ENCODE measurements at regions not wholly inside any gene's neighbourhood (a gene's known extent, or its start where the extent isn't known, plus 50 kb on each side); places are given as distances from the start of the nearest gene placed in this dataset.

- no TSS peak for BruUV-seq (replicated peaks)
These were observed 125.7 kb upstream of the TRHDE start for GRCh38 chr12:72146495-72146894.

GRCh38 chr12:72148709-72149108 is 123.5 kb upstream of the TRHDE start:
- ChIA-PET CTCF (ENCODE audit: unreplicated experiment) (no interaction called here), POLR2A (no interaction called here)
- Histone ChIP-seq H4K20me1 (ENCODE audit: insufficient read depth, low read length) (no peaks in the 10 kb centered on the region), H3K4me2 (ENCODE audit: low read length) (no peak overlapping the region), H3K9me2 (ENCODE audit: insufficient read depth, low read length) (no peaks in the 10 kb centered on the region), H2AFZ (ENCODE audit: low read length) (no peak overlapping the region), H3K36me3 (ENCODE audit: insufficient read depth, low read length) (no peaks in the 10 kb centered on the region), H3K27ac (ENCODE audit: low read depth, low read length, poor library complexity, severe bottlenecking) (no peak overlapping the region), H3K9me3 (ENCODE audit: low read length) (no peaks in the 10 kb centered on the region), H3K4me1 (ENCODE audit: insufficient read depth, low read length, poor library complexity, severe bottlenecking) (no peaks in the 10 kb centered on the region), H3K79me2 (ENCODE audit: insufficient read depth, low read depth, low read length) (no peaks in the 10 kb centered on the region), H3K4me3 (ENCODE audit: low read depth, low read length, poor library complexity, severe bottlenecking) (no peak overlapping the region)
- no peak for TF ChIP-seq CTCF (conservative IDR thresholded peaks at IDR 0.05; ENCODE audit: low read length)
- no peak for TF ChIP-seq EZH2phosphoT487 (IDR thresholded peaks at IDR 0.05; ENCODE audit: borderline replicate concordance, low read depth, low read length)
- intact Hi-C loops (cut with micrococcal nuclease; ENCODE audit: unreplicated experiment) = no loop called here
- BruUV-seq (replicated peaks) = no TSS peak
- no peak for DNase-seq (ENCODE audit: low spot score)

More at GRCh38 chr12:72146495-72146894, 125.7 kb upstream of the TRHDE start:
- intact Hi-C loops (cut with micrococcal nuclease; ENCODE audit: unreplicated experiment) = no loop called here
- H2AFZ ChIP-seq (ENCODE audit: low read length) = no peak overlapping the region
- H3K36me3 ChIP-seq (ENCODE audit: insufficient read depth, low read length) = no peaks in the 10 kb centered on the region
- POLR2A ChIA-PET = no interaction called here
- H4K20me1 ChIP-seq (ENCODE audit: insufficient read depth, low read length) = no peaks in the 10 kb centered on the region
- no peaks in the 10 kb centered on the region for H3K4me1 ChIP-seq (ENCODE audit: insufficient read depth, low read length, poor library complexity, severe bottlenecking)
- H3K27ac ChIP-seq (ENCODE audit: low read depth, low read length, poor library complexity, severe bottlenecking) = no peak overlapping the region
- H3K79me2 ChIP-seq (ENCODE audit: insufficient read depth, low read depth, low read length) = no peaks in the 10 kb centered on the region
- H3K9me2 ChIP-seq (ENCODE audit: insufficient read depth, low read length) = no peaks in the 10 kb centered on the region
- CTCF ChIA-PET (ENCODE audit: unreplicated experiment) = no interaction called here
- no peak overlapping the region for H3K4me3 ChIP-seq (ENCODE audit: low read depth, low read length, poor library complexity, severe bottlenecking)
- H3K9me3 ChIP-seq (ENCODE audit: low read length) = no peaks in the 10 kb centered on the region
- no peak for DNase-seq (ENCODE audit: low spot score)
- TF ChIP-seq CTCF (conservative IDR thresholded peaks at IDR 0.05; ENCODE audit: low read length) (no peak), EZH2phosphoT487 (IDR thresholded peaks at IDR 0.05; ENCODE audit: borderline replicate concordance, low read depth, low read length) (no peak)
- H3K4me2 ChIP-seq (ENCODE audit: low read length) = no peak overlapping the region

GRCh38 chr12:72162875-72163274 is 109.3 kb upstream of the TRHDE start:
- CTCF ChIA-PET (ENCODE audit: unreplicated experiment) = no interaction called here
- H3K4me3 ChIP-seq (ENCODE audit: low read depth, low read length, poor library complexity, severe bottlenecking) = no peak overlapping the region
- no peaks in the 10 kb centered on the region for H3K4me1 ChIP-seq (ENCODE audit: insufficient read depth, low read length, poor library complexity, severe bottlenecking)
- no TSS peak for BruUV-seq (replicated peaks)
- no peak for TF ChIP-seq EZH2phosphoT487 (IDR thresholded peaks at IDR 0.05; ENCODE audit: borderline replicate concordance, low read depth, low read length)
- no peak for TF ChIP-seq CTCF (conservative IDR thresholded peaks at IDR 0.05; ENCODE audit: low read length)
- H3K9me2 ChIP-seq (ENCODE audit: insufficient read depth, low read length) = no peaks in the 10 kb centered on the region
- H3K4me2 ChIP-seq (ENCODE audit: low read length) = no peak overlapping the region
- H3K9me3 ChIP-seq (ENCODE audit: low read length) = no peaks in the 10 kb centered on the region
- no peak for DNase-seq (ENCODE audit: low spot score)
- H3K27ac ChIP-seq (ENCODE audit: low read depth, low read length, poor library complexity, severe bottlenecking) = no peak overlapping the region
- H2AFZ ChIP-seq (ENCODE audit: low read length) = no peak overlapping the region
- H4K20me1 ChIP-seq (ENCODE audit: insufficient read depth, low read length) = no peaks in the 10 kb centered on the region
- H3K36me3 ChIP-seq (ENCODE audit: insufficient read depth, low read length) = no peaks in the 10 kb centered on the region
- H3K79me2 ChIP-seq (ENCODE audit: insufficient read depth, low read depth, low read length) = no peaks in the 10 kb centered on the region
- POLR2A ChIA-PET = interaction anchor here (0.6 to 1.3 kb wide), 3 partner anchors 9 to 752 kb away, joined by 3 to 5 read pairs (median 4); no protein-coding TSS in a partner anchor
- intact Hi-C loops (cut with micrococcal nuclease; ENCODE audit: unreplicated experiment) = no loop called here

Measured in OCI-LY7 (cell line).